ENCODE measurements at regions not wholly inside any gene's neighbourhood (a gene's known extent, or its start where the extent isn't known, plus 50 kb on each side); places are given as distances from the start of the nearest gene placed in this dataset.

- no peaks in the 10 kb centered on the region for H3K36me3 Mint-ChIP-seq
- ATAC-seq: no peak
- CTCF ChIA-PET: interaction anchor here (1.0 kb wide), 1 partner anchor 22 kb away, joined by 4 read pairs; no protein-coding TSS in a partner anchor
- no peaks in the 10 kb centered on the region for H3K27me3 Mint-ChIP-seq (ENCODE audit: low read depth)
- POLR2A ChIA-PET: no interaction called here
- TF ChIP-seq HMGXB4 (CRISPR knock-in tag; IDR thresholded peaks at IDR 0.05): no peak
- no peak for TF ChIP-seq GRHL2 (CRISPR knock-in tag; IDR thresholded peaks at IDR 0.05; ENCODE audit: insufficient replicate concordance, severe bottlenecking)
- TF ChIP-seq, protein P1, sequence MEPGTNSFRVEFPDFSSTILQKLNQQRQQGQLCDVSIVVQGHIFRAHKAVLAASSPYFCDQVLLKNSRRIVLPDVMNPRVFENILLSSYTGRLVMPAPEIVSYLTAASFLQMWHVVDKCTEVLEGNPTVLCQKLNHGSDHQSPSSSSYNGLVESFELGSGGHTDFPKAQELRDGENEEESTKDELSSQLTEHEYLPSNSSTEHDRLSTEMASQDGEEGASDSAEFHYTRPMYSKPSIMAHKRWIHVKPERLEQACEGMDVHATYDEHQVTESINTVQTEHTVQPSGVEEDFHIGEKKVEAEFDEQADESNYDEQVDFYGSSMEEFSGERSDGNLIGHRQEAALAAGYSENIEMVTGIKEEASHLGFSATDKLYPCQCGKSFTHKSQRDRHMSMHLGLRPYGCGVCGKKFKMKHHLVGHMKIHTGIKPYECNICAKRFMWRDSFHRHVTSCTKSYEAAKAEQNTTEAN (CRISPR knock-in tag; IDR thresholded peaks at IDR 0.05): no peak
- no peak for TF ChIP-seq ZNF121 (CRISPR knock-in tag; IDR thresholded peaks at IDR 0.05)
- TF ChIP-seq, protein P2, sequence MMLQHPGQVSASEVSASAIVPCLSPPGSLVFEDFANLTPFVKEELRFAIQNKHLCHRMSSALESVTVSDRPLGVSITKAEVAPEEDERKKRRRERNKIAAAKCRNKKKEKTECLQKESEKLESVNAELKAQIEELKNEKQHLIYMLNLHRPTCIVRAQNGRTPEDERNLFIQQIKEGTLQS (CRISPR knock-in tag; conservative IDR thresholded peaks at IDR 0.05): no peak
- no peak for TF ChIP-seq TEAD4 (CRISPR knock-in tag; IDR thresholded peaks at IDR 0.05)
- no peak for TF ChIP-seq ZNF138 (CRISPR knock-in tag; conservative IDR thresholded peaks at IDR 0.05)
- no peak for TF ChIP-seq PRRX2 (CRISPR knock-in tag; IDR thresholded peaks at IDR 0.05)
- DNase-seq (ENCODE audit: low spot score): no peak
- H3K4me1 Mint-ChIP-seq: peaks cover 15% of the 10 kb centered on the region
- 0 out of 2 replicates have a peak, but pooled peaks cover 3% of the 10 kb centered on the region for H3K9me3 Mint-ChIP-seq
- no peak overlapping the region for H3K4me3 Mint-ChIP-seq
- H3K27ac Mint-ChIP-seq: no peak overlapping the region
Observed at GRCh38 chr6:148155293-148155692, 187.3 kb upstream of the SASH1 start.

DNA sequence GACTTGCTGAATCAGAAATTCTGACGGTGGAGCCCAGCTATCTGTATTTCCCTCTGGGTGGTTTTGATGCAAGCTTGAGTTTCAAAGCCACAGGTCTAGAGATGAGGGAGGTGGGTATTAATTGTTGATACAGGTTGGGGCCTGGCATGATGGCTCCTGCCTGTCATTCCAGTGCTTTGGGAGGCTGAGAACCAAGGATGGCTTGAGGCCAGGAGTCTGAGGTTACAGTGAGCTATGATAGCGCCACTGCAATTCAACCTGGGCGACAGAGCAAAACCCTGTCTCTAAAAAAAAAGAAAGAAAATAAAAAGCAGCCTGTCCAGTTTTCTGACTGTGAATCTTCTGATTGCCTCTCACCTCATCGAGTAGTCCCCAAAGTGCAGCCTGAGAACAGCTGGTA is 184.8 kb upstream of the SASH1 start:
- no peaks in the 10 kb centered on the region; the same call in 1 of the 2 replicates for H3K27me3 Mint-ChIP-seq (ENCODE audit: low read depth)
- no peak overlapping the region for H3K4me3 Mint-ChIP-seq
- no peaks in the 10 kb centered on the region for H3K36me3 Mint-ChIP-seq
- DNase-seq (ENCODE audit: low spot score): no peak
- 0 out of 2 replicates have a peak, but pooled peaks cover 3% of the 10 kb centered on the region for H3K9me3 Mint-ChIP-seq
- ChIA-PET CTCF (interaction anchor here (0.8 to 1.2 kb wide), 2 partner anchors 19 to 651 kb away, joined by 3 to 4 read pairs; no protein-coding TSS in a partner anchor), POLR2A (no interaction called here)
- H3K27ac Mint-ChIP-seq: no peak overlapping the region
- ATAC-seq: no peak
- no peak for TF ChIP-seq CREM (CRISPR knock-in tag; IDR thresholded peaks at IDR 0.05)
- H3K4me1 Mint-ChIP-seq: peaks cover 8% of the 10 kb centered on the region

DNA sequence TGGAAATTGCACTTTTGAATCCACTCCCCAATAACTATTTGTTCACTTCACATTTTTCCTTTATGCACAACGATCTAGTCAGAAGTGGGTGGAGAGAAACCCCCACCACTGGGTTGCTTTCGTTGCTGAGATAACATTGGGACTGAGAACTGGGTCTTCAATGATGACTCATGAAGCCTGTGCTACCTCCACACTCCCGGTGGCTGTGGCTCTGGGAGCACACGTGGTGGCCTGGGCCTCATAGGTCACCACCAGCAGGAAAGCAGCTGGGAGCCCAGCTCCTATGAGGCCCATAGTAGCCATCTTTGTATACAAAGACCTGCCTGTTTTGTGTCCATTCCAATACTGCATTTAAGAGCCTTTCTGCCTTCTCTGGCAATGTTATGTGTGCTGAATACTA is 178.0 kb upstream of the SASH1 start:
- Mint-ChIP-seq H3K4me3 (no peak overlapping the region), H3K27me3 (ENCODE audit: low read depth) (no peaks in the 10 kb centered on the region; the same call in 1 of the 2 replicates), H3K27ac (no peak overlapping the region), H3K4me1 (0 out of 2 replicates have a peak, but pooled peaks cover 2% of the 10 kb centered on the region), H3K9me3 (no peaks in the 10 kb centered on the region), H3K36me3 (no peaks in the 10 kb centered on the region)
- ChIA-PET POLR2A (no interaction called here), CTCF (interaction anchor here (1.7 kb wide), 2 partner anchors 12 to 16 kb away, joined by 8 read pairs; no protein-coding TSS in a partner anchor)
- DNase-seq (ENCODE audit: low spot score) (no peak), ATAC-seq (no peak)
- TF ChIP-seq ELF4 (CRISPR knock-in tag; IDR thresholded peaks at IDR 0.05; ENCODE audit: low read depth) (no peak), KAT7 (CRISPR knock-in tag; IDR thresholded peaks at IDR 0.05; ENCODE audit: borderline replicate concordance) (no peak), GRHL2 (CRISPR knock-in tag; IDR thresholded peaks at IDR 0.05; ENCODE audit: insufficient replicate concordance, severe bottlenecking) (no peak), ZNF512 (CRISPR knock-in tag; IDR thresholded peaks at IDR 0.05; ENCODE audit: borderline replicate concordance) (no peak), MLX (CRISPR knock-in tag; IDR thresholded peaks at IDR 0.05) (no peak), FOXP4 (CRISPR knock-in tag; IDR thresholded peaks at IDR 0.05) (no peak)
- TF ChIP-seq, protein P3, sequence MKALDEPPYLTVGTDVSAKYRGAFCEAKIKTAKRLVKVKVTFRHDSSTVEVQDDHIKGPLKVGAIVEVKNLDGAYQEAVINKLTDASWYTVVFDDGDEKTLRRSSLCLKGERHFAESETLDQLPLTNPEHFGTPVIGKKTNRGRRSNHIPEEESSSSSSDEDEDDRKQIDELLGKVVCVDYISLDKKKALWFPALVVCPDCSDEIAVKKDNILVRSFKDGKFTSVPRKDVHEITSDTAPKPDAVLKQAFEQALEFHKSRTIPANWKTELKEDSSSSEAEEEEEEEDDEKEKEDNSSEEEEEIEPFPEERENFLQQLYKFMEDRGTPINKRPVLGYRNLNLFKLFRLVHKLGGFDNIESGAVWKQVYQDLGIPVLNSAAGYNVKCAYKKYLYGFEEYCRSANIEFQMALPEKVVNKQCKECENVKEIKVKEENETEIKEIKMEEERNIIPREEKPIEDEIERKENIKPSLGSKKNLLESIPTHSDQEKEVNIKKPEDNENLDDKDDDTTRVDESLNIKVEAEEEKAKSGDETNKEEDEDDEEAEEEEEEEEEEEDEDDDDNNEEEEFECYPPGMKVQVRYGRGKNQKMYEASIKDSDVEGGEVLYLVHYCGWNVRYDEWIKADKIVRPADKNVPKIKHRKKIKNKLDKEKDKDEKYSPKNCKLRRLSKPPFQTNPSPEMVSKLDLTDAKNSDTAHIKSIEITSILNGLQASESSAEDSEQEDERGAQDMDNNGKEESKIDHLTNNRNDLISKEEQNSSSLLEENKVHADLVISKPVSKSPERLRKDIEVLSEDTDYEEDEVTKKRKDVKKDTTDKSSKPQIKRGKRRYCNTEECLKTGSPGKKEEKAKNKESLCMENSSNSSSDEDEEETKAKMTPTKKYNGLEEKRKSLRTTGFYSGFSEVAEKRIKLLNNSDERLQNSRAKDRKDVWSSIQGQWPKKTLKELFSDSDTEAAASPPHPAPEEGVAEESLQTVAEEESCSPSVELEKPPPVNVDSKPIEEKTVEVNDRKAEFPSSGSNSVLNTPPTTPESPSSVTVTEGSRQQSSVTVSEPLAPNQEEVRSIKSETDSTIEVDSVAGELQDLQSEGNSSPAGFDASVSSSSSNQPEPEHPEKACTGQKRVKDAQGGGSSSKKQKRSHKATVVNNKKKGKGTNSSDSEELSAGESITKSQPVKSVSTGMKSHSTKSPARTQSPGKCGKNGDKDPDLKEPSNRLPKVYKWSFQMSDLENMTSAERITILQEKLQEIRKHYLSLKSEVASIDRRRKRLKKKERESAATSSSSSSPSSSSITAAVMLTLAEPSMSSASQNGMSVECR (CRISPR knock-in tag; IDR thresholded peaks at IDR 0.05; ENCODE audit: borderline replicate concordance): no peak
- TF ChIP-seq, protein P2 (CRISPR knock-in tag; conservative IDR thresholded peaks at IDR 0.05): no peak
